Left renal cortex interstitium (tissue), 4 donors: ENCODE measurements at regions not wholly inside any gene's neighbourhood (a gene's known extent, or its start where the extent isn't known, plus 50 kb on each side); places are given as distances from the start of the nearest gene placed in this dataset.

ENCODE experiments used
- DNase-seq, 4 donors: peaks; one replicate each; pipeline ENCODE4 v3.0.0-alpha.2; 2013; ENCODE audit warnings: low read depth in 4 of 4, low spot score in 2 of 4, missing footprints in 1 of 4

DNA sequence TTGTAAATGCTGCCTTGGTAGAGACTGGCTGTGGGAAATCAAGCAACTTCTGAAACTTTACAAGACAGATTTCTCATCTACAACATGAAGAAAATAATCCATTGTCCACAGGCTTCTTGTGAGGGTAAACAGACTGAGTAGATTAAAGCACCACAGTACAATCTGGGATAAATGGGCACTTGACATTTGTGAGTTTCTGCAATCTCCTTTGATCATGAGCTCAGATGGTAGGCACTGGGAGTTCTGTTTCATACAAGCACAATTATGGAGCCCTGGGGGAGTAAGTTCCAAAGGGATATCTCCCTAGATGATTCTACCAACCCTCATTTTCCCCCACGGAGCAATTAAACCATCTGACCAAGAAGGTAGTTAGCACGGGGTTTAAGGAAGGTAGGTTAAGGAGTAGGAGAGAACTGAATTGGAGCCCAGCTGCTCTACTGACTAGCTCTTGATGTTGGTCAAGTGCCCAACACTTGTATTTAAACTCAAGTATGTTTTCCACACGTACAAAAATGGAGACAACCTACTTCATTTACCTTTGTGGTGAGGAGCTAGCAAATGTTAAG, 479.5 kb upstream of the TNC start:
- DNase-seq = no peak

DNA sequence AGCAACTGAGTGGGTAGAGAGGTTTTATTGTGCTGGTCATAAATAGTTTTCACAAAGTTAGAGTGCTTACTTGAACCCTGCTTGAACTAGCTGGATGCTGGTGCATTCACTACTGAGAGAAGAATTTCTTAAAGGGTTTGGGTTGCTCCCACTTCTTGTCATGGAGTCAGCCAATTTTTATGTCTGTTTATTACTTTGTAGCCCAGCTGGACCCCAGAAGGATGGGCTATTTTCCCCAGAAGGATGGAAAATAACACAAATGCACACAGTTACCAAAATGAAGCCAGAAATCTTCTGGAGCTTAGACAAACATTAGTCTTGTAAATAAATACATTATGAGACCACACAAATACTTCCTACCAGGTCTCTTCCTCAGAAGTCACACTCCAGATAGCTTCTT, 480.8 kb upstream of the TNC start:
- no peak for DNase-seq

DNA sequence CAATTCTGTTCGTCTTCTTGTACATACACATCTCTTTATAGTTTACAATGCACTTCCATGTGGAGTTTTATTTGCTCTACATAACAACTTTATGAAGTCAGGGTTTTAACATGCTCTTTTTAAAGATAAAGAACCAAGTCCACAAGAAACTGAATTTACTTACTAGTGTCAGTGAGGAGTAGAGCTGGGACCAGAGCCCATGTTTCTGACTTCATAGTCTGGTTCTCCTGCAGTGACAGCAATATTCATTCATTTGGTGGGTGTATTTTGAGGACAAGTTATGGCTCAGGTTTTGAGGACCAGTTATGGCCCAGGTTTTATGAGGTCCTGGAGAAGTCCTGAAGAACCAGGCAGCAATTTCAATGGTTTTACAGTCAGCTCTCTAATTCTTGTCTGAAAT, 481.9 kb upstream of the TNC start:
- no peak for DNase-seq

DNA sequence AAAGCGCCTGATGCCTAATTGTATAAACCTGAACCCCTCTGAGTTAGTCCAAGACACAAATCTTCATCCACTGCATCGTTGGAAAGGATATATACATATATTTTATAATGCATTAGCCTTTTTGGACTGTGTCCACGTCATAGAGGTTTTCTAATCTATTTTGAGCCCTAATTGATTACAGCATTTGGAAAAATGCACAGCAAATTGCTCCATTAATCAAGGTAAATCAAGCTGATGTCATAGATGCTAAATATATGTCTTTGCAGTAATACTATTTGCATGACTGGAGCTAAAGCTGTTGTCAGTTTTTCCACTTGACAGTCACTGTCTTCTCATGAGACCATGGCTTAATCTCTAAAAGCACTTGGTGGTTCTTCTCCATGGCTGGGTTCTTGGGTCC, 483.5 kb upstream of the TNC start:
- DNase-seq = no peak

DNA sequence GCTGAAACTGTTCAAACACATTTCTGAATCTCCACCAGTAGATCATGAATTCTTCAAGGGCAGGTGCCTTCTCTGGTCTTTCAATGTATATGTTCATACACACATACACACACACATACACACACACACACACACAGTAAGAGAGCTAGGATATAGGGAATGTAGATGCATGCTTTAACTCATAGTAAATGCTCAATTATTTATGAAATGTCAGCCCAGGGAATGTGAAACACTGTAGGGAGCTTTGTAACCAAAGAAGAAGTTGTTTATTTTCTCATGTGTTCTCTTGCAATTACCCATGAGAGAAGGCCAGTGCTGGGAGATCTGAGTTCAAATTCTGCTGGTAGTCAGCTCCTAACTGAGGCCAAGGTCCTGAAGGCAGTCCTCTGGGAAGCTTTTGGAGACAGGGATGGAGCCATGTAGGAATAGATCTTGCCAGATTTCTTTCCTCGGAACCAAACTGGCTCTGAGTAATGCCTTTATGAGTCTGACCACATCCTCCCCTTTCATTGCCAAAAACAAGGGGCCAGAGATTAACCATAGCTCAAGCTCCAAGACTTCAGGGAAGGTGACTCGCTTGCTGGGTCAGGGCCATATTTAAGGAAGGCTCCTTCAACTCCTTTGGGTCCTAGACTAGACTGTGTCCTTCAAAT, 487.0 kb upstream of the TNC start:
- no peak for DNase-seq

DNA sequence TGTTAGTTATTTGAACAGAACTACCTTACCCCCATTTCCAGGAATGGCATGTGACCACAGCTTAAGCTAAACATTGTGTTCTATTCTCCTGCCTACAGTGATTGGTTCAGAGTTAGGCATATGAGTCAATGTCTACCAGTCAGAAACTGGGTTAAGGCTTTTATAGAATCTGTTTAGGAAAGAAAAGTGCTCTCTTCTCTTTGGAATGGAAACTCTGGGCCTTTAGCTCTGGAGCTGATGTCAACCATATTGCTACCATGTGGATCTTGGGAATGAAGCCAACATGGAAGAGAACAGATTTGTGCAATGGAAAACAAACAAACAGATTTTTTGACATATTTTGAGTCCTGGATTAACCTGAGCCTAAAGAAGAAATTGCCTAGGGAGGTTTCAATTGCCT, 488.9 kb upstream of the TNC start:
- DNase-seq = no peak

DNA sequence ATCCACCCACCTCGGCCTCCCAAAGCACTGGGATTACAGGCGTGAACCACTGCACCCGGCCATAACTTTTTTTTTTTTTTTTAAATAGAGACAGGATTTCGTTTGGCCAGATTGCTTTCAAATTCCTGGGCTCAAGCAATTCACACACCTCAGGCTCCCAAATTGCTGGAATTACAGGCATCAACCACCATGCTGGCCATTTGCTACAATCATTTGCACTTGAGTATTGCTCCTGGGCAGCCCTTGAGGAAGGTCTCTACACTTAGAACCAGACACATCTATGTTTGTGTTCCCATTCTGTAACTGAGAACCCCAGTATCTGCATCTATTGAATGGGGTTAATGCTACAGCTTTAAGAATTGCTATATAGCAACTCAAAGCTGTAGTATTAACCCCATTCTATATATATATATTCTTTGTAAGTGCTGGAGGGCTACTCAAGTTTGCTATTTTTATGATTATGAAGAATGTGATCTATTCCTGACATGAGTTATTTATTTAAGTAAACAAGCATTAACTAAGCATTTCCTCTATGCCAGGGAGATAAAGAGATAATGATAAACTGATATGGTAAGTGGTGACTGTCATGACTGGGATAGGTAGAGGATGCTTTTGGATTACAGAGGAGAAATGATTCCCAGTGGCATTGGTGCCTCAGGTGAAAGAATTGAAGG, 496.5 kb upstream of the TNC start:
- no peak for DNase-seq

DNA sequence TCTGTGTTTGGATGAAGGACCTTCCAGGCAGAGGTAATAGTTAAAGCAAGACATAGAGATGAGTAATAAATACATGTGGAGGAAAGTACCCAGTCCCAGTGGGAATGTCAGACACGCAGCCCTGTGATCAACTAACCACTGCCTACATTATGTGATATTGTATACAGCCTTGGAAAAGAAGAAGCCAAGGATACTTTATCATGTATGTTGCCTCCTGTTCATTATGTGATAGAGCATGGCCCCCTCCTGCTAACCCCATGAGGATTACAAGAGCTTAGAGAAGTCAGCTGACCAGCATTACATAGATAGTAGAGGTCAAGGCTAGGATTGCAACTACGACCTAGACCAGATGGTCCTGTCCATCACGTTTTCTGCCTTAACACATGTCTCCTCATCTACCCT, 497.0 kb upstream of the TNC start:
- DNase-seq = no peak

DNA sequence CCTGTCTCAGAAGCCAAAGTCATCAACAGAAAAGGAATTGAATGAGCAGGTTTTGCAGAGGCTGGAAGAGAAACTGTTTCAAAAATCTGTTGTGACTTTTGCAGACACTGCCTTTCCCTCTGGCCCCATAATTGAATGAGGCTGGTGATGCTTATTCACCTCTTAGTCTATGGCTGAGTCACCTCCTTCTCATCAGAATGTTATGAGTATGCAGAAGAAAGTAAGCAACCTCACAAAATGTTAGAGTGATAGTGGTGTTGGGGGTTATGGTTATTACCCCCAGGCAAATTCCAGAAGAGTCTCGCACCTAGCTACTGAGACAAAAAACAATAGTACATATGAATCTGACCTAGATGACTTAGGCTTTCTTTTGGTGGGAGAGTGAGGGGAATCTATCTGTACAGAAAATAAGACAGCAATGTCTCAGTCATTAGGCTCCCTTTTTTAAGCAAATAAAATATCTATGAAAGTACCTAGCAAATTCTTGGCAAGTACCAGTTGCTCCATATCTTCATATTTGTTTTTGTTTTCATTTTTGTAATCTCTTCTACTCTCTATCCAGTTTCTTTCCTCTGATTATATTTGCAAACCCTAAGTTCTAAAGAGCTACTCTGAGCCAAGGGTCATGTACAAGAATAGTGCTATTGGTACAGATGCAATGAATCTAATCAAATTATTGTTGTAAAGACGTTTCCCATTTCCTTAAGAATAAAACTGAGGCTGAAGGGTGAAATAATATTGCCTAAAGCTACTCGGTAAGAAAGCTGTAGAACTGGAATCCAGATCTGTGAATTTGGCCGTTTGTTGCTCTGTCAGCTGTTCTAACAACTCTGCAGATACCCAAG, 498.1 kb upstream of the TNC start:
- DNase-seq = no peak

DNA sequence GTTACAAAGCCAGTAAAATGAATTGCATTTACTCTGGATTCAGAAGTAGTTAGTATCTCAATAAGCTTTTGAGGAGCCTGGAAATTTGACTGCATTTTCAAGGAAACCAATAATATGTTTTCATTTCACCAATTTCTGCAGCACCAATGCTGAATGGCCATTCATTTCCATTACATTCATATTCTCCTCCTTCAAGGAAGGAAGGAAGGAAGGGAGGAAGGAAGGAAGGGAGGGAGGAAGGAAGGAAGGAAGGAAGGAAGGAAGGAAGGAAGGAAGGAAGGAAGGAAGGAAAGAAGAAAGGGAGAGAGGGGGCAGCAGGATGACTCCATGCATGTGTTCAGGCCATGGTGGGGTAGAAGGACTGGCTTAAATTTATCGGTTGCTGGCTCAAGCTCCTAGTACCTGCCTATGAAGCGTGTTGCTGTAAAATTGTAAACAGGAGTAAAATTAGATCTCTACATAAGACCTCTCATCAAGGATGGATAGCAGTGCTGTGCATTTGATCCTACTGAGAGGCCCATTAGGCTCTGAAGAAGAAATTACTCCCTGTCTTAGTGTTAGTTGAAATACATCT, 498.8 kb upstream of the TNC start:
- no peak for DNase-seq

DNA sequence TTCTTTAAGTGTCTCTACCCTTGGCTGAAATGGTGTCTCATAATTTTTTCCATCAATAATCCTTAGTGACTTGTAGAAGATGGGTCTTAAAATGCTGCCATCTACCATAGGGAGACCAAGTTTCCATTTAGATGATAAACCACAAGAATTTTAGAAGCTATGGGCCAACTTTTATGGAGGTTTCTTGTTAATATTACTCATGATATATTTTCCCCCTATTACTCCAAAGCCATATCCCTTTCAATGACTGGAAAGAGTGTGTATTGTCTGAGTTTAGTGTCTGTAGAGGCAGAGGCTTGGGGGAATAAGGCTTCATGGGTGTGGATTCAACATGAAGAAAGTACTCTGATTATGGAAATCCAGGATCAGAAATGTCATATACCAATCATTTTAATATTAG, 507.3 kb upstream of the TNC start:
- no peak for DNase-seq

DNA sequence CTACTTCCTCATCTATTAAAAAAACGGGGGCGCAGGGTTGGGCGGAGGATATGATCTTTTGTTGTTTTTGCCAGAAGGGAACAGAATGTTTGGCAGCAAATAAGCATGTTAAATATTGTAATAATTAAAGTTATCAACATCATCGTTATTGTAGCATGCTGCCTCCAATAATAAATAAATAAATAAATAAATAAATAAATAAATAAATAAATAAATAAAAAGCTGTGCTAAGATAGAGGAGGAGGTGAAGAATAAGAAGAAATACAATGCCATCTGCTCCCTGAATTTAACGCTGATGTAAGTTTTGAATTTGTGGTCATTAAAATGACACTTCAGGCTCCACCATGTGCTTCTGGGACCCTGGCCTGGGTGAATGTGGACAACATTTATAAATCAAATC, 508.0 kb upstream of the TNC start:
- DNase-seq = no peak

DNA sequence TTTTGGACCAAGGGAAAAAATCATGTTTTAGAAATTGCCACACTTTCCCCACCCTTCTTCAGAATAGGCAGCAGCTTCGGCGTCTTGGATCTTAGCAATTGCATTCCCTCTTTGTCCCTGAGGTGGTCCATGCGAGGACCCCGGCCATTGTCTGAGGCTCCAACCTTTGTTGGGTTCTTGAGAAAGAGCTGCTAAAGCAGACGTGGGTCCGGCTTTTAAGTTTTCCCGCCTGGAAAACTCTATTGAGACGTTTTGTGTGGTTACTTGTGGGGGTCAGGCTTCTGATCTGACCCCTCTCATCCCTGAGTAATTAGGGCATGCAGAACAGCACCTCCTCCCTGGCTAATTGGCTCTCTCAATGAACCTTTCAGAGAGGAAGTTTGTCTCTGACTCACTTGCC, 509.6 kb upstream of the TNC start:
- no peak for DNase-seq

DNA sequence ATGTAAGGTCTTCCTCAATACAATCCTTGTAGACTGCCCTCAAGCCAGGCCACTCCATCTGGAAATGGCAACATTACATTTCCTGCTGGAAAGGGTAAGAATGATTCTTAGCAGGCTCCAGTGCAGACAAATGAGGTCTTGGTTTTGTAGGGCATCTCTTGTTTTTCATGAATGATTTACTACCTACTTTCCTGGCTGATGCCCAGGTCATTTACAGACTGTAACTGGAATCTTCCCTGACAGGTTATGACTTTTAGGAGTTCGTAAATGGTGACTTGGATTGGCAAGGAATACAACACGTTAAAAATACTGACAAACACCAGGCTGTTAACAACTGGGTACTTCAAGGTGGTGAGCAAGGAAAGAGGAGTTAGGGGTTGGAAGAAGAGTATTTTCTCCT, 510.5 kb upstream of the TNC start:
- DNase-seq = no peak

DNA sequence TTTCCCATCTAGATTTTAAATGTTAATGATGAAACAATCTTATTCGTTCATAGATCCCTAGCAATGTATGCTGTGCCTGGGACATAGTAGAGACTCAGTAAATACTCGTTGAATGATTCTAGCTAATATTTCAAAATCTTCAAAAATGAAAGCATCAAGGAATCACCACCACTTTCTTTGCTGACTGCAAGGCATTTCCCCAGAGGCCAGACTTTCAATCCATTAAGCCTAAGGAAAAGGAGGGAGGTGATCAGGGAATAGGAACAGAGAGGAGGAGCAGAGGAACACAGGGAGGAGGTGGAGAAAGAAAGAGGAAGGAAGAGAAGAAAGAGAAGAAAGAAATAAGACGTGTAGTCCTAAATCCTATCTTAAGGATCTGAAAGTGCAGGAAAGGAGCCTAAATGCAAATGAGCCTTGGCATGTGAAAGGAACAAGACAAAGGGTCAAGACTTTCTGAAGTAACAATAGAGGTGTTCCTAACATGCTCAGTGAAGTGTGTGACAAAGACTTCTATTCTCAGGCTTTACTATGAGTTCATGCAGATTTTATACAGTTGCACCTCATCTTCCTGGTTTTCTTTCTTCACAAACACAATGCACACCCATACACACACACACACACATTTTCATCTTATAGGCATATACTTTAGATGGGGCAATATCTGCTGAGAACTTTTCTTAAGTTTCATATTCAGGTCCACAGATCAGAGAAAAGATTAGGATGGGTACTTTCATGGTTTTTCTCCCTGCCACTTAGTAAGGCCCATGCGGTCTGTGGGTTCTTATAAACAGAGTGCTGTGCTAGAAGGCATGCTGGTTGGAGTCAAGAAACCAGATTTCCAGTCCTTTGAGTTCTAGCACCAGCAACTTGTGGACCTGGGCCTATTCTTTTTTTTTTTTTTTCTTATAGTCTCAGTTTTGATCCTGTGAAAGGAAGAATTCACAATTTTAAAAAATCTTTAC, 512.2 kb upstream of the TNC start:
- DNase-seq = no peak

DNA sequence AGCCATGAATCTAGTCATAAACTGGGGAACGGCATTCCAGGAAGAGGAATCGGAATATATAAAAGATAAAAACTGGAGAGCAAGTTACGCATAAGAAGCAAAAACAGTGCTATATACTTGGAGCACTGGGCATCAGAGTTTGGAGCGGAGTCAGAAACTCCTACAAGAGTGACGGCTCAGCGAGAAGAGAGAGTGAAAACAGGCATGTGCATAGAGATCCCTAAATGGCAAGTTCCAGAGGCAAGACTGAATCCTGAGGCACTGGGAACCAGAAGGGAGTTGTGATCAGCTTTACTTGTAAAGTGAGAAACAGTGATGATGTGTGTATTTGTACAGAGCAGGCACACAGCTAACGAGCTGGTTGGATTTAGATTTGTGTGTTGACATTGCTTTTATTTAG, 514.4 kb upstream of the TNC start:
- DNase-seq = no peak

DNA sequence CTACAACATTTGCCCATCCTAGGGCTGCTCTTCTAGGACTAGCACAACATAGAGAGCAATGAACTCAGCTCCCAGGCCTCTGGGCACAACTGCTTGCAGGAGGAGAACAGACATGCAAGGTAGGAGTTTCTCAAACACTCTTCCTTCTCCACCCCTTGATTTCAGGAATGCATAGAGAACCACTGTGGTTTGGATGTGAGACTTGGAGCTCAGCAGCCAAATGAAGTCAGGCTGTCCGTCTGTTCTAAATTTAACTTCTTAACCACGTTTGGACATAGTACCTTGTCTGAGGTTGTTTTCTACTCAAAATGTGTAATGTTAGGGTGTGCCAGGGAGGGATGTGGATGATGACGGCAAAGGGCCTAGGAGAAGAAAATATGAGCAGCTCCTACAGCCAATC, 515.1 kb upstream of the TNC start:
- DNase-seq = no peak

DNA sequence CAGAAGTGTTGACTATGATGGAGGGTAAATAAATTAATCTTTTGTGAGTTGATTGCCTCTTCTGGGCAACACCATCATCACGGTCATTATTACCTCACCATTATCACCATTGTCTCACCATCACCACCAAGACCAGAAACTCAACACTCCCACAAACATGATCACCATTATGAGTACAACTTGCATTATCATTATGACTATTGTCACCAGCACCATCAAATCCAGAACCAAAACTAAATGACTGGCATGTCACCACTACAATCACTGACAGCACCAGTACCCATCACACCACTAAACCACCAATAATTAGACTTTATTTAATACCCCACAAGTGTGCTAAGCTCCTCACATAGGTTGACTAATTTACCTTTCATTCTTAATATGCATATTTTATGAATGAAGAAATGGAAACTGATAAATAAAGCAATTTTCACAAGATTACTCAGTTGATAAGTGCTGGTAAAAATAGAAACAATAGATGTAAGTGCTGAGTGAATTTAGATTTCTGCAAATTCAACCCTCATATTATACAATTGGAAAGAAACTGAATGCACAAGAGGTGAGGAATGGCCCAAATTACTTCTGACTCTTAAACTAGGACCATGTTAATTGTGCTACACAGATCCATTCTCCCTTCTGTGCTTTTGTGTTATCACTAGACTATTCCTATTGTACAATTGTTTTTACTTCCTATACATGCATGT, 517.8 kb upstream of the PAPPA start:
- no peak for DNase-seq

DNA sequence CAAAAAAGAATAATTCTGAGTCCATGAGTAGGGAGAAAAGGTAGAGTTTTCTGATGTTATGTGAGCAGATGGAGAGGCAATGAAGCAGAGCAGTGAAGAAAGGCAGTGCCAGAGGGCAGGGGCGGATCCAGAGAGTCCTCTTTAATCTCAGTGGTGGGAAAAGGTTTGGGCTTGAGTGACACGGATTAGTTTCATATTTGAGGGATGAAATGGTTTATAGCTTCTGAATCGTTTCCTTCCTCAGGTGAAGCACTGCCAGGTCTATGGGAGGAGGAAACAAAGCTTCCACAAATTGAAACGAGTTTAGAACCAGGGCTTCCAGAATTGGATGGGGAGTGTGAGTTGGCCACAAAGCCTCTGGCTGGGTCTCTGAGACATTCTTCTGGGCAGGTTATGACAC, 517.0 kb upstream of the PAPPA start:
- no peak for DNase-seq

DNA sequence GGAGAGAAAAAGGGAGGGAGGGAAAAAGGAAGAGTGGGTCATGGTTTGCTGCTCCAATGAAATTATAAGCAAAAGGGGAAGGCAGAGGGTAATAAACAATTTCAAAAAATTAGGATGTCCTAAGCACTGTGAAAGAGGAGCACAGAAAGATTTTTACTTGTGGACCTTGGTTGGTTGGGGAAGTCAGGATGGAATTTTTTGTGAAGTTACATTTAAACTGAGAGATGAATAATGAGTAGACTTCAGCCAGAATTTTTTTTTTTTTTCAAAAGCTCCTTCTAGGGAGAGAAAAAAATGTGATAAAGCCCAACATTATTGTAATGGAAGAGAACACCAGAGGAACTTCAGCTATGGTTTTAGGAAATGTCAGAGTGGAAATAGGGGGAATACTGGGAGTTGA, 515.9 kb upstream of the PAPPA start:
- no peak for DNase-seq
